Left renal pelvis (tissue), 4 donors: ENCODE measurements at regions not wholly inside any gene's neighbourhood (a gene's known extent, or its start where the extent isn't known, plus 50 kb on each side); places are given as distances from the start of the nearest gene placed in this dataset.

Source experiments
- DNase-seq, 4 donors: peaks; one replicate each; pipeline ENCODE4 v3.0.0-alpha.2; 2013; ENCODE audit warnings: low read depth in 4 of 4, low spot score in 3 of 4

DNA sequence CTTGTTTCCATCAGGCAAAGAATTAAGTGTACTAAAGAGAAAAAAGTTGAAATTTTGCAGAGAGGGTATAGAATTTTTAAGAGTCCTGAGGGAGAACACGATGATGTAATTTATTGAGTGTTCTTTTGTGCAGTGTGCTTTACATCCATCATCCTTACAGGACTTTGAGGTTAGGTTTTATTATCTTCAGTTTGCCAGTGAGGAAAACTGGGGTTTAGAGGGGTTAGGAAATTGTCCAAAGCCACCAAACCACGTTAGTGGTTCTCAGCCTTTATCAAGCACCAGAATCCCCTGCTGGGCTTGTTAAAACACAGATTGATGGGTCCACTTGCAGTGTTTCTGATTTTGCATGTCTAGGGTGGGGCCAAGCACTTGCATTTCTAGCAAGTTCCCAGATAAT is 277.5 kb downstream of the KCNS3 start:
- DNase-seq, result no peak

DNA sequence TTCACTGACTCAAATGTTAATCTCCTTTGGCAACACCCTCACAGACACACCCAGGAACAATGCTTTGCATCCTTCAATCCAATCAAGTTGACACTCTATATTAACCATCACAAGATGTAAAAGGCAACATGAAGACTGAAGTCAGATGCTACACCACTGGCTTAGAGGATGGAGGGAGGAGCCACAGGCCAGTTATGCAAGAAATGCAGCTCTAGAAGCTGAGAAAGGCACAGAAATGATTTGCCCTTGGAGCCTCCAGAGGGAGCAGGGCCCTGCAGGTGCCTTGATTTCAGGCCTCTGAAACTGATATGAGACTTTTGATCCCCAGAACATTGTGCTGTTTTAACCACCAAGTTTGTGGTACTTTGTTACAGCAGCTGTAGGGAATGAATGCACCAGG is 276.3 kb downstream of the KCNS3 start:
- DNase-seq, result no peak

DNA sequence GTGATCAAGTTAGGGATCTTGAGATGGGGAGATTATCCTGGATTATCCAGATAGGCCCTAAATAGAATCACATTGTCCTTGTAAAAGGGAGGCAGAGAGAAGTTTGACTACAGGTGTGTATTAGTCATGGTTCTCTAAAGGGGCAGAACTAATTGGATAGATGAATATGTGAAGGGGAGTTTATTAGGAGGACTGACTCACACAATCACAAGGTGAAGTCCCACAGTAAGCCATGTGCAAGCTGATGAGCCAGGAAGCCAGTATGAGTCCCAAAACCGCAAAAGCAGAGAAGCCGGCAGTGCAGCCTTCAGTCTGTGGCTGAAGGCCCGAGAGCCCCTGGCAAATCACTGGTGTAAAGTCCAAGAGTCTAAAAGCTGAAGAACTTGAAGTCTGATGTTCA is 275.8 kb downstream of the KCNS3 start:
- no peak for DNase-seq

DNA sequence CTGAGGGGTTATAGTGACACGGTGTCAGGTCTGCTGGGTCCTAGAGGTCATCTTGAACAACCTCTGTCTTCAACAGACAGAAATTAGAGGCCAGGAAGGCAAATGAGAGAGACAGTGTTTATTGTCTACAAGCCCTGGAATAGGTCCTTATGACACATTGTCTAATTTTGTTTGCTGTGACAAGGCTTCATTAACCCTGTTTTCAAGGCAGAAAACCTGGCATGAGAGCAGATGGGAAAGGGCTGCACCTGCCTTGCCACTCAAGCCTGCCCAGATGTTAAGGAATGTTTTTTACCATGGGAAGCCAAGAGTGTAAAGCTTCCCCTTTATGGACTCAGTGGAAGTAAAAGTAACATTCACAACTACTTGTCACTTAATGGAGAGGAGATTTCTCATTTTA is 275.3 kb downstream of the KCNS3 start:
- no peak for DNase-seq

DNA sequence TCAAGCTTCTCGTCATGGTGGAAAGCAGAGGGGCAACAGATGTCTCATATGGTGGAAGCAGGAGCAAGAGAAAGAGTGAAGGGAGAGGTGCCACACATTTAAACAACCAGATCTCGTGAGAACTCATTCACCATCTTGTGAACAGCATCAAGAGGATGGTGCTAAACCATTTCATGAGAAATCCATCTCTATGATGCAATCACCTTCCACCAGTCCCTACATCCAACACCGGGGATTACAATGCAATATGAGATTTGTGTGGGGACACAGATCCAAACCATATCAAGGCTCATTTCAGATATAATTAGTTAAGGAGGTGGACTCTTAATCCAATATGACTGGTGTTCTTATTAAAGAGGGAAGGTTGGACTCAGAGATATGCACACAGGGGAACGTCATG is 272.8 kb downstream of the KCNS3 start:
- no peak for DNase-seq

DNA sequence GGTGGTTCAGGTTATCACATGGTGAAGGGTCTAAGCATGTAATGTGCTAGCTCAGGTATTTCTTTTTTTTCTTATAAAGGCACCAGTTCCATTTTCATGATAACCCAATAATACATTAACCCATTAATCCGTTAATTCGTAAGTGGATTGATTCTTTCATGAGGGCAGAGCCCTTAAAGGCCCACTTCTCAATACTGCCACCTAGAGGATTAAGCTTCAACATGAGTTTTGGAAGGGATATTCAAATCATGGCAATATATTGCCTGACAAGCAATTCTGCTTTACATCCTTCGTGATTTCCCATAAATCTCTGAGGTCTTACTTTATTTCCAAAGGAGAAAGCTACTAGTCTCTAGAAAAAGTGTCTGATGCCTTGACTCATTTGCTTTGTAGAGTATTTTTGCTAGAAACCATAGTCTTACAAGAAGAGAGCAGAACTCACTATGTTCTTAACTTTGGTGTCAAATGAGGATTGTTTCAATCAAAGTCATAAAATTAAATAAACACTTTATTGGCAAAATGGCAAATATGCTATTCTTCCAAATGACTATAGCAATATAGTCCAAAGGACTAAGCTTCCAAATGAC is 271.3 kb downstream of the KCNS3 start:
- DNase-seq, result peak in 3 of 4 donors; percentile 3 to 17 (median 14)

DNA sequence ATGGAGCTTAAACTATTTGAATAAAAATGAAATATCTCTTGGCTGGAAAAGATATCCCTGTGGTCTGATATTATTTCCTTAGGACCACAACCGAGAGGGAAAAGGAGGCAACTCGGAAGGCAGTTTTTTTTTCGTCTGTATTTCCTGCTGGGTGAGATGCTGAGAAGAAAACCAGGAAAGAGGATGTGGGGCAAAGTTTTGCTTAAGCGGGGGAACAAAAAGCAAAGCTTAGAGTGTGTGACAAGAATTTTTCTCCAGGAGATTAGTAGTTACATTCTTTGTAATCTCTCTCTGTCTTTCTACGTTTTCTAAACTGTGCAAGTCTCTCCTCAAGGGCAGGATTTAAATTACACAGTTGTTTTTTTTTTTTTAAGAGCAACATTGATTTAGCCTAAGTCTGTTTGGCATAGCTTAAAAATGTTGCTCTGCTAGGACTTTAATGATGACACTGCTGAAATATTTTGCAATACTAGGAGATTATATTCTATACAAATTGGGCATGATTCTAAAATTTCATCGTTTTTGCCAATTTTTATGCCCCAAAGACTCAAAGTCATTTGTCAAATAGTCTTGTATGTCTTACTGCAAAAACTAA is 258.5 kb downstream of the KCNS3 start:
- no peak for DNase-seq

DNA sequence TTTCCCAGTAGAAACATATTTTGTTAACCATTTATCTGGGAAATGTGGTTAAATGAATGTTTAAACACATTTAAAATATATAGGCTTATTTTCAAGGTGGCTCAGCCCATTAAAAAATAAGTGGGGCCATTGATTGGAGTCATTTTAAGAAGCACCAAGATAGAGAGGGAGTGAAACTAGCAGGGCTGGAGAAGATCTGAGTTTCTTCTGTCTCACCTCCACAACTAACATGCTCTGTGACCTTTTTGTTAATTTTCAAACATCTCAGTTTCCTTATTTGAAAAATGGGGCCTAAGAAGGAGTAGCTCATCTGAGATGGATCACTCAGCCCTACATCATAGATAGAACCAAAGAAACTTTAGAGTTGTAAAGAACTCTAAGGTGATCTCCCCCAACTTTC is 254.8 kb downstream of the KCNS3 start:
- DNase-seq, result no peak

DNA sequence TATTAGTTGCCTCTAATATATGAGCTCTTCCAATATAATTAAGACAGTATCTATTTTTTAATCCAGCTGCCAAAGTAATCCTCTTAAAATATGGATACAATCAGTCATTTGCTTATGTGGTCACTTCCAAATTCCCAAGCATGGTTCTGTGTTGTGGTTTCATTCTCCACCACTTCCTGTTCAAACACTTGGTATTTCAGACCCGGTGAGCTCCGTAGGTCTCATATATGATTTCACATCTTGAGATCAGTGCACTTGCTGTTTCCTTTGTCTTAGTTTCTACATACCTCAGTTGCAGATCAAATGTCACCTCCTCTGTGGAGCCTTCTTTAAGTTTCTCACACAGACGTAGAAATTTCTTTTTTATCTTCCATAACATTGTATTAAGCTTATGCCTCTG is 254.2 kb downstream of the KCNS3 start:
- no peak for DNase-seq

DNA sequence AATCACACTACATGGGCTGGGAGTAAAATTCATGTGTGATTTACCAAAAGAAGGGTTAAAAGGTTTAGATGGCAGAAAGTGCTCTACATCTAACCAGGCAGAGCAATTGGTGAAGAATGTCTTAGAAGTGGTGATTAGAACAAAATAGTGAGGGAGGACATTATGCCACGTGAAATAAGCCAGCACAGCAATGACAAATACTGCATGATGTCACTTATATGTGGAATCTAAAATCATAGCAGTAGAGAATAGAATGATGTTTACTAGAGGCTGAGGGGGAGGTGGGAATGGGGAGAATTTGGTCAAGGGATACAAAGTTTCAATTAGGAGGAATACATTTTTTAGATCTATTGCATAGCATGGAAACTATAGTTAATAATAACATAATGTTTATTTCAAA is 253.3 kb downstream of the KCNS3 start:
- no peak for DNase-seq

DNA sequence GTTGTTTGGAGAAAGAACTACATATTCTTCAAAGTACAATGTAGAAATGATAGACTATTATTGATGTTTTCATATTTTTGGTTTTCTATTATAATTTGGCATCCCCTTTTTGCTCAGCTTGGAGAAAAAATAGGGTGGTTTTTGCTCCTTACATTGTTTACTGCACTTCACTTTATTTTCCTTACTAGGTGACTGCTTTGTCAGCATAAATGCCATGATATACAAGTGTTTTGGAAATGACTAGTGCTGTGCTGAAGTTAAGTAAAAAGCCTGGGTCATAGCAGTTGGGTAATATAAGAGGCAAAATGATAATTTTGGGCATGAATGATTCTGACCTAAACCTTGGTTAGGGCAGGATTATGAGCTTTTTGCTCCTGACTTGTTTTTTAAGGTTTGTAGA is 250.9 kb downstream of the KCNS3 start:
- no peak for DNase-seq

DNA sequence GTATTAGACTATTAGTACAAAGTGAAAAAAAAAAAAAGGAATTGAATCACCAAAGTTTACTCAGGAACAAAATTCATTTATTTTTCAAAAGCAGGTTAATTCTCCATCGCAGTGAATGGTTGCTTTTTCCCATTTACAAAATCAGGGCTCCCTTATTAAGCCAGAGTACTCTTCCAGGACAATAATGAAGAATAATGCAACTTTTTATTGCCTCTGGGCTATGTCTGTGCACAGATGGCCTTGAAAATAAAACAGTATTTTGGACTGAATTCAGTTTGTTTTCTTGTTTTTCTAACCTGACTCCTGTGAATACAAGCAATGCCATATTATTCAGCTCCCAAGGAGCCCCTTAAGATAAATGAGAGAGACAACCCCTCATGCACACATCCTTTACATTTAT is 246.8 kb downstream of the KCNS3 start:
- DNase-seq, result no peak

DNA sequence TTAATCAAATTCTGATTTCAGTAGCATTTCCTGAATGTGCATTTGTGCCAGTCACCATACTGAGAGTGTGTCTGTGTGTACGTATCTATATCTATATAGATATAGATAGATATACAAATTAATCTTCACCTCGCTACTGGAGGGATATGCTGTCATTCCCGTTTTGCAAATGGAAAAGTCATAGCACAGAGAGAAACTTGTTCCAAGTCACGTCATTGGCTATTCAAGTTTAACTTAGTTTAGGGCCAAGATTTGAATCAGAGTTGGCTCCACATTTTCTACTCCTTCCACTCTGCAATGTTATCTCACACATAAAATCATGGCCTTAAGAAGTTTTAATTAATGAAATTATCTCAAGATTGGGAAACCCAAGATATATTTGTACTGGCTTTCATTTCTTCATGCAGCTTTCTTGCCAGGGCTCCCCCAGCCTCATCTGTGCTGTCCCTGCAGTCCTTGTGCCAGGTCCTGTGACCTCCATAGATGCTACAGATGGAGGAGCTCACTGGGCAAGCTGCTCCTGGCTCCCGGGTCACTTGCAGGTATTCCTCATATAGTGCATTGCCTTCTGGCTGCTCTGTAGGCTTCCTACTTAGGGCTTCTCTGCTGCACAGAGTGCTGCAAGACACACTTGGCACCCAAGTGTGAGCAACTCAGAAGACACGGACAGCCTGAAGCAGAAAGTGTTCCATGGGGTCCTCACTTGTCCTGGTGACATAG is 245.8 kb downstream of the KCNS3 start:
- DNase-seq, result no peak

DNA sequence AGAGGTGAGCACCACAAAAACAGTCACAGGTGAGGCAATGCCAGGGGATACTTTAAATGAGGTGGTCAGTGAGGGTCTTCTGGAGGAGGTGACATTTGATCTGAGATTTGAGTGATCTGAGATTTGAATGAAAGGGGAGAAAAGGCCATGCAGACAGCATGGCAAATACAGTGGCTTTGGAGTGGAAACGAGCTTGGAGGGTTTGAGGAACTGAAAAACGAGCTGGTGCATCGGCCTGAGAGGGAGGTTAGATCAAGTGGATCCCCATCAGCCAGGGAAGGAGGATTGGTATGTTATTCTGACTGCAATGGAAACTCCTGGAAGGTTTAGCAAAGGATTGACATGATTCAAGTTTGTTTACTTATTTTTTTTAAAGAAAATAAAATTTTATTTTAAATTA is 245.1 kb downstream of the KCNS3 start:
- DNase-seq, result no peak

DNA sequence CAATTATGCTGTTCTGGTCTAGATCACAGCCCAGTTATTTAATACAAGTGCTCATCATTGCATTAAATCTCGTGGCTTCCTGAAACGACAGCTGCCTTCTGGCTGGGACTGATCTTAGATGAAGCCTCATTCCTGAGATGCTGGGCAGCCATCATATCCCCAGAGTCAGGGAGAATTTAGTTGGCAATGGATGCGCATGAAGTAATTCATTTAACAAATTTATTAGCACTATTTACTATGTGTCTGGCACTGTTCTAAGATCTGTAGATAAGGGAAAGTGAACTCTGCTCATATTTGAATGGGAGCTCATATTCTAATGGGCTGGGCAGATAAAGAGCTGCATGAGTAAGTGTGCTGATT is 244.7 kb downstream of the KCNS3 start:
- DNase-seq, result no peak

DNA sequence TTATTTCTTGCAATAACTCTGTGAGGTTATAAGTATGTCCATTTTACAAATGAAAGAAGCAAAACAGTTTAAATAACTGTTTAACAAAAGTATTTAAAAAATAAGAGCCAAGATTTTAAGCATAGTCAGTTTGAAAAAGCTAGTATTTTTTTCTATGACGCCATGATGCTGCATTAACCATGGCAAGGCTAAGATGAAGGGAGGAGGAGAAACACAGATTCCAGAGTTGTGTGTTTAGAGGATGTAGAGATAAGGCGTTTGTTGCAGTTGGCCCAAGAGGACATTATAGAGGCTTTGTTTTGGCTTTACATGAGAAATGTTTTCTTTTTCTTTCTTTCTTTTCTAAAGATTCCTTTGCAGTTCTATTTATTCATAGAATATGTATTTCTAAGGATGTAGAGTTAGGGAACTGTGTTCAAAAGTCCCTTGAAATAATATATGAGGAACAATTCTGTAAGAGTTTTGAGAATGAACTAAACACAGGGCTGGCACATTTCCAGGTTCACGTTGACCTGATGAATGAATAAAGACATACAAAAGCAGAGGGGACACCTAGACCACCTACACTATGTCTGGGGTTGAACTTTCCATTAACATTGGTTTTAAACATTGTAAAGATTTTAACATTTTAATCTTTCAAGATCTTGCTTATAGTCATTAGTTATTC is 244.2 kb downstream of the KCNS3 start:
- no peak for DNase-seq

DNA sequence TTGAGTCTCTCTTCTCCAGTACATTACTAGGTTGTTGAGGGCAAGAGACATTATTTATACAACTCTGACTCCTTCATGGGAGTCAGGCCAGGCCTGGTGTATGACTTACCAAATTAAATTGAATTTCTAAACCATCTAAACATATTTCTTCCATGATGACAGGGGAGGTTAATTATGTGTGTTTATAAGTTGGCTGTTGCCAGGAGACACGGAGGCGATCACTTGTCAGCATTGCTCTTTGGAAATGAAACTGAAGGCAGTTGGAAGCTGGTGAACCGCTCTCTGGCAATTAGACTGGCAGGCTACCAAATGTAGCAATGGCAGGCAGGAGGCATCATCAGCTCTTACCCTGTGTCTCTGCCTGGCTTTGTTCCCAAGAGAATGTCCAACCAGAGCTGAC is 241.4 kb downstream of the KCNS3 start:
- DNase-seq, result no peak

DNA sequence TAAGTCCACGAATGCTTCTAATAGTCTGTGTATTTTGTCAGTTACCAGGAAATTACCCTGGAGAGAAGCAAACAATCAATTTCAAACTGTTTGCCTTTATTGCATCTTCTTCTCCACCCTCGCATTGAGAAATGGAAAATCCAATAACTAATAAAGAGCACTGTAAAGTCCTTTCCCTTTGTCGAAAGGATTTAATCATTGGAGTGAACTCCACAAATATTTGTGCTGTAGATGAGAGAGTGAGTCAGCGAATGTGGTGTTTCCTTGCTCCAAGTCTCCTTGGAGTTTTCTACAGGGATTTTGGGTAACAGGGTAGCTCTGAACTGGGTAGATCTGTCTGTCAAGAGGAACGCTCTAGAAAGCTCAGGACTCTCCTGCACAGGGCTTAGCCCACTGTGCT is 240.2 kb downstream of the KCNS3 start:
- no peak for DNase-seq

DNA sequence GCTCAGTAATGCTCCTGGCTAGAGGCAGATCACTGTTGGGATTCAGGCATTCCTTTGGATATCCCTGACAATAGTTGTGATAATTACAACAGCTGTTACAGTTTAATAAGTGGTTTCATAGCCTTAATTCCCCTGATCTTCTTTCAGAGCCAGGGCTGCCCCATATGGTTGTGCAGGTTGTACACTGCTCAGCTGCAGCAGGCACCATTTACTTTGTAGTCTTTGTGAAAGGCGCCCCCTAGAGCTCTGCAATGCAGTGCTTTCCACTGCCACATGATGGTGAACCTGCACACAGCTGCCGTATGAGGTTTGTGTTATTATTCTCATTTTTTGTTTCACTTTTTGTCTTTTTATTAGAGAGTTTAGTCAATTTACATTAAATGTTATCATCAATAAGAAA is 239.1 kb downstream of the KCNS3 start:
- DNase-seq, result no peak

DNA sequence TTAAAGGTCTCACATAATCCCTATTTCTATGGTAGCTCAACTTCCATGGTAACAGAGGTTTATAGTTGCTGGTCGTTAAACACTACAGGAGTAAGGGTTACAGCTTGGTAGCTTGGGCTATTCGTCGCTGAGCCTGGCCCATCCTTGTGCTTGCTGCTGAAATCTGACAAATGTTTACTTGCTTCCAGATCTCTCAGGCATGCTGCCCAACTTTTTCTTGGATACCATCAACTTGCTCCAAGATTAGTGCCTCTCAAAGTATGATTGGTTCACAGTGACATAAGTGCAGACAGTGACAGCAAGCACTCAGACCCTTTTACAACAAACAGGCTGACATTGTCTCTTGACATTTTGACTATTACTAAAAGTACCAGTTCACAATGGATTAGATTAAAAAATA is 231.8 kb downstream of the KCNS3 start:
- DNase-seq, result no peak

DNA sequence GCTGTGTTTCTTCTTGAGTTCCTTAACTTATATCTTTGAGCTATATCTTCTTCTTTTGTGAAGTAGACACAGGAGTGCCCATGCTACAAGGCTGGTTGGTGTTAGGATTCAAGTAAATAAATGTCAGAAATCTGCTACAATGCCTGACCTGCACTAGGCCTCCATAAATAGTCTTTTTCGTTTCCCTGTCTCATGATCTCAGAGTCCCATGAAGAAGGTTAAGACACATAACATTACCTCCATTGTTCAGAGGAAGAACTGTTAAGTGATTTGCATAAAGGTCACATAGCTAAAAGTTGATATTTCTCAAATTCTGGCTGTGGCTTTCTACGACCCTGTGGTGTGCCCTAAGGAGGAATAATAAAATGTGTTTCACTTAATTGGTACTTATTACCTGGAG is 228.4 kb downstream of the KCNS3 start:
- no peak for DNase-seq

DNA sequence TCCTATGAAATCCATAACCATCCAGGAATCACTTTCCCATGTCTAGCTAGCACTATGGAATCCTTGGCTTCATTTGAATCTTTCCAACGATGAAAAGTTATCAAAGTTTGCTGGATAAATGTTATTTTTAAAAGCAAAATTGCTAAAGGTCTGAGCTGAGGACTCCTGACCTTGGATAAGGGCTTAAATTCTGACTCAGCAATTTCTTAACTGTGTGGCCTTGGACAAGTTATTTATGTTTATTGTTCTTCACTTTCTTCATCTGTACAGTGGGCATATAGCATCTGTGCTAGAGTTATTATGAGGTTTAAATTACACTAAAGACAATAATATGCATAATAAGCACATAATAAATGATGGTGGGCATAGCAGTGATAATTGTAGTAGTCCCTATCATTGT is 227.5 kb downstream of the KCNS3 start:
- no peak for DNase-seq
